SU-DHL-6 (cell line): ENCODE measurements at regions not wholly inside any gene's neighbourhood (a gene's known extent, or its start where the extent isn't known, plus 50 kb on each side); places are given as distances from the start of the nearest gene placed in this dataset.

ENCODE experiments used
- H2AFZ ChIP-seq: fragments of 200-600 bp; sonication (generic); 2 replicates; pipeline ENCODE4 v1.6.1; 2014; ENCODE audit warnings: low read depth, mild to moderate bottlenecking, moderate library complexity, mixed read lengths, antibody characterized with exemption, low read length; ENCODE audit not compliant: severe bottlenecking
- H3F3A ChIP-seq: fragments of 200-600 bp; shearing (Covaris generic); 2 replicates; pipeline ENCODE4 v1.6.0; 2016; ENCODE audit warnings: antibody characterized with exemption, mild to moderate bottlenecking; ENCODE audit not compliant: insufficient read depth
- H3K27ac ChIP-seq: fragments of 200-600 bp; sonication (generic); 2 replicates; pipeline ENCODE4 v1.5.1; 2016; ENCODE audit warnings: low read depth, mild to moderate bottlenecking, low read length, moderate library complexity, mixed read lengths
- H3K27me3 ChIP-seq: fragments of 200-600 bp; sonication (generic), shearing (Covaris generic); 2 replicates; pipeline ENCODE4 v1.6.0; 2014; ENCODE audit warnings: mild to moderate bottlenecking, low read length
- H3K36me3 ChIP-seq: fragments of 200-600 bp; sonication (generic); 2 replicates; pipeline ENCODE4 v1.6.1; 2014; ENCODE audit warnings: mild to moderate bottlenecking, low read length, mixed read lengths
- H3K4me2 ChIP-seq: fragments of 300-600, 200-600 bp; shearing (Covaris generic), sonication (generic); 2 replicates; pipeline ENCODE4 v1.6.0; 2014; ENCODE audit warnings: low read length, low read depth, mild to moderate bottlenecking; ENCODE audit not compliant: poor library complexity, severe bottlenecking
- H3K4me3 ChIP-seq: fragments of 200-600 bp; sonication (generic); 2 replicates; pipeline ENCODE4 v1.5.1; 2014; ENCODE audit warnings: antibody characterized with exemption, low read length, mild to moderate bottlenecking, mixed read lengths; ENCODE audit not compliant: insufficient read depth, poor library complexity, severe bottlenecking
- H3K79me2 ChIP-seq: fragments of 200-600 bp; sonication (generic); 2 replicates; pipeline ENCODE4 v1.6.1; 2014; ENCODE audit warnings: mild to moderate bottlenecking, low read length, moderate library complexity; ENCODE audit not compliant: insufficient read depth
- H3K9ac ChIP-seq: fragments of 200-600 bp; sonication (generic); 2 replicates; pipeline ENCODE4 v1.7.0; 2014; ENCODE audit warnings: mild to moderate bottlenecking, low read length
- H3K9me2 ChIP-seq: fragments of 200-600 bp; sonication (generic); replicated peaks from 2 replicates; pipeline ENCODE4 v1.6.1; 2014; ENCODE audit warnings: low read length; ENCODE audit not compliant: insufficient read depth
- H3K9me3 ChIP-seq: fragments of 200-600 bp; sonication (generic); 2 replicates; pipeline ENCODE4 v1.6.1; 2014; ENCODE audit warnings: low read length, mixed read lengths; ENCODE audit not compliant: insufficient read depth
- H4K20me1 ChIP-seq: fragments of 200-600 bp; sonication (generic); 2 replicates; pipeline ENCODE4 v1.6.1; 2014; ENCODE audit warnings: low read depth, mild to moderate bottlenecking, antibody characterized with exemption, low read length, moderate library complexity, mixed read lengths
- CTCF ChIP-seq: fragments of 200-600 bp; sonication (generic); IDR thresholded peaks from one replicate; pipeline ENCODE4 v1.5.1; 2017; ENCODE audit warnings: antibody characterized with exemption, mild to moderate bottlenecking, low read length, moderate library complexity; ENCODE audit not compliant: insufficient read depth, poor library complexity, severe bottlenecking
- EZH2phosphoT487 ChIP-seq: fragments of 200-600 bp; sonication (generic), shearing (Covaris generic); conservative IDR thresholded peaks from 2 replicates; pipeline ENCODE4 v1.6.1; 2018; ENCODE audit warnings: mild to moderate bottlenecking, antibody characterized with exemption, low read length, moderate library complexity, mixed read lengths

DNA sequence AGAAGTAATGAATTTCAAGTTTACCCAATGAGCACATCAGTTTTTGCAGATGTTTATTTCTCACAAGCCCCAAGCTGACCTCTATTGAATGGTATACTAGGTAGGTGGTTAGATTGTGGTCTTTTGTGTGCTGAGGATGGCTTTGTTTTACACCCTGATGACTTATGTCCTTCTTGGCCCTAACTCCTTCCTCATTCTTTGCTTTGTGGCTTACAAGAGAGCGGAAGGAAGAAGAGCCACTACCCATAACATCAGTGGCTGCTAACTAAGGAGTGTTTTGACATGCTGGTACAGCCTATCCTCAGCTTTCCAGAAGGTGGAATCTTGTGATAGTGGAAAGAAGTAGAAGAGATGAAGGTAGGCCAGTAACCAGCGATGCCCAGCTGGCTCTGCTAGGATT, 85.7 kb upstream of the NTRK2 start:
- no peaks in the 10 kb centered on the region for H3K27me3 ChIP-seq

DNA sequence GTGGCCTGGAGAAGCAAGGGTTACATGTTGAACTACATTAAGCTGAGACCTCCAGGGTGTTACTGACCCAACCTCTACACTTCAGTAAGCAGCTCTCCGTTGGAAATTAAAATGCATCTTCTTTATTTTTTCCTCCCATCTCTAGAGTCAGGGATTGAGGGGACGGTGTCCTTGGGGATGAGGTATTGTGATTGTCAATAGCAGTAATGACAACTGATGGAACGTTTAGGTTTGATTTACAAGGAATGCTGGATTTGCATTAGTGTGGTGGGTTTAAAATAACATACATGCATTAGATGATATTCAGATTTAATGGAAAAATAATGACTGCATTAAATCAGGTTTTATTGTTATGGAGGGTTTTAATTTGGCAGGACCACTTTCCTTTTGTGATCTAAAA, 82.9 kb upstream of the NTRK2 start:
- Histone ChIP-seq H3K79me2 (no peaks in the 10 kb centered on the region), H3F3A (no peaks in the 10 kb centered on the region), H3K27me3 (no peaks in the 10 kb centered on the region), H3K9ac (no peak overlapping the region), H4K20me1 (no peaks in the 10 kb centered on the region), H3K9me2 (no peaks in the 10 kb centered on the region), H3K9me3 (no peaks in the 10 kb centered on the region), H3K4me3 (no peak overlapping the region), H2AFZ (no peak overlapping the region), H3K36me3 (no peaks in the 10 kb centered on the region), H3K27ac (no peak overlapping the region), H3K4me2 (no peak overlapping the region)
- TF ChIP-seq CTCF (no peak), EZH2phosphoT487 (no peak)

More for the DNA sequence above, 85.7 kb upstream of the NTRK2 start:
- TF ChIP-seq CTCF (no peak), EZH2phosphoT487 (no peak)
- Histone ChIP-seq H3K9me3 (no peaks in the 10 kb centered on the region), H3K36me3 (no peaks in the 10 kb centered on the region), H3F3A (no peaks in the 10 kb centered on the region), H3K27ac (no peak overlapping the region), H3K4me3 (no peak overlapping the region), H3K9me2 (no peaks in the 10 kb centered on the region), H3K4me2 (no peak overlapping the region), H2AFZ (no peak overlapping the region), H3K9ac (no peak overlapping the region), H4K20me1 (no peaks in the 10 kb centered on the region), H3K79me2 (no peaks in the 10 kb centered on the region)

DNA sequence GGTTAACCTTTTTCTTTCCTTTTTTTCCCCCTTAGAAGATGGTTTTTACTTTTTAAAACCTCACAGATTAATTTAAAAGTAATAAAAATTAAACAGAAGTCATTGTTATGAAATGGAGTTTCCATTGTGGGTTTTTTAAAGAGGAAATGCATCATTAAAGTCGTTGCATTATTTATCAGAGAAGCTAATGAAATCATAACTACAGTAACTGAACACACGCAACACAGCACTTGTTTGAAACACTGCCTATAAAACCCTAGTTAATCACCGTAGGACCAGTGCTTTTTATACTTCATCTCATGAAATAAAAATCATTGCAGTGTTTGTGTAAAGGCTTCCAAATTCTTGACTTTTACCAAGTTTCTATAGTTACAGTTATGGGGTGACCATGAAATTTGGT, 82.4 kb upstream of the NTRK2 start:
- Histone ChIP-seq H3K9ac (no peak overlapping the region), H3K27ac (no peak overlapping the region), H4K20me1 (no peaks in the 10 kb centered on the region), H3K4me2 (no peak overlapping the region), H3K79me2 (no peaks in the 10 kb centered on the region), H3F3A (no peaks in the 10 kb centered on the region), H2AFZ (no peak overlapping the region), H3K4me3 (no peak overlapping the region), H3K9me2 (no peaks in the 10 kb centered on the region), H3K36me3 (no peaks in the 10 kb centered on the region), H3K9me3 (no peaks in the 10 kb centered on the region), H3K27me3 (no peaks in the 10 kb centered on the region)
- no peak for TF ChIP-seq CTCF

GRCh38 chr9:84589542-84589941, 80.0 kb upstream of the NTRK2 start:
- no peak for TF ChIP-seq CTCF
- no peak for TF ChIP-seq EZH2phosphoT487
- no peak overlapping the region for H3K4me2 ChIP-seq
- no peaks in the 10 kb centered on the region for H4K20me1 ChIP-seq

More at GRCh38 chr9:84589542-84589941, 80.0 kb upstream of the NTRK2 start:
- H3K79me2 ChIP-seq, result no peaks in the 10 kb centered on the region
- no peak overlapping the region for H3K9ac ChIP-seq
- H3K27me3 ChIP-seq, result no peaks in the 10 kb centered on the region
- no peaks in the 10 kb centered on the region for H3K36me3 ChIP-seq
- H3K9me3 ChIP-seq, result no peaks in the 10 kb centered on the region
- H3K27ac ChIP-seq, result no peak overlapping the region
- H2AFZ ChIP-seq, result no peak overlapping the region
- H3K4me3 ChIP-seq, result no peak overlapping the region
- H3K9me2 ChIP-seq, result no peaks in the 10 kb centered on the region
- no peaks in the 10 kb centered on the region for H3F3A ChIP-seq
